Parathyroid adenoma (tissue), 2 donors: ENCODE measurements at regions not wholly inside any gene's neighbourhood (a gene's known extent, or its start where the extent isn't known, plus 50 kb on each side); places are given as distances from the start of the nearest gene placed in this dataset.

ENCODE experiments used
- H2AFZ ChIP-seq: fragments of 300-600 bp; sonication (generic); one replicate; pipeline ENCODE4 v1.7.0; 2017; ENCODE audit warnings: antibody characterized with exemption, mild to moderate bottlenecking
- H3K27ac ChIP-seq: fragments of 300-600 bp; sonication (generic); one replicate; pipeline ENCODE4 v1.7.0; 2017
- H3K27me3 ChIP-seq: fragments of 300-600 bp; sonication (generic); one replicate; pipeline ENCODE4 v1.7.0; 2017; ENCODE audit warnings: low read length; ENCODE audit not compliant: control insufficient read depth, insufficient read depth
- H3K36me3 ChIP-seq: fragments of 300-600 bp; sonication (generic); one replicate; pipeline ENCODE4 v1.7.0; 2017; ENCODE audit warnings: low read length; ENCODE audit not compliant: control insufficient read depth, insufficient read depth
- H3K4me1 ChIP-seq: fragments of 300-600 bp; sonication (generic); one replicate; pipeline ENCODE4 v1.7.0; 2017; ENCODE audit warnings: control low read depth
- H3K4me2 ChIP-seq: fragments of 300-600 bp; sonication (generic); one replicate; pipeline ENCODE4 v1.7.0; 2017; ENCODE audit warnings: low read length
- H3K4me3 ChIP-seq: fragments of 300-600 bp; sonication (generic); one replicate; pipeline ENCODE4 v1.7.0; 2017; ENCODE audit warnings: low read depth, low read length
- H3K79me2 ChIP-seq: fragments of 300-600 bp; sonication (generic); one replicate; pipeline ENCODE4 v1.7.0; 2017; ENCODE audit warnings: control low read depth
- H3K9ac ChIP-seq: fragments of 300-600 bp; sonication (generic); one replicate; pipeline ENCODE4 v1.7.0; 2017; ENCODE audit warnings: mild to moderate bottlenecking
- H3K9me3 ChIP-seq: fragments of 300-600 bp; sonication (generic); one replicate; pipeline ENCODE4 v1.7.0; 2017; ENCODE audit warnings: low read length; ENCODE audit not compliant: control insufficient read depth
- CTCF ChIP-seq: fragments of 300-600 bp; sonication (generic); IDR thresholded peaks from one replicate; pipeline ENCODE4 v1.7.0; 2017; ENCODE audit warnings: antibody characterized with exemption, mild to moderate bottlenecking
- donor health status: primary hyperparathyroidism.

- Histone ChIP-seq H3K4me2 (no peak overlapping the region), H3K79me2 (no peaks in the 10 kb centered on the region), H3K27me3 (no peaks in the 10 kb centered on the region), H2AFZ (no peak overlapping the region), H3K36me3 (no peaks in the 10 kb centered on the region), H3K4me1 (no peaks in the 10 kb centered on the region), H3K9ac (no peak overlapping the region), H3K4me3 (no peak overlapping the region), H3K27ac (no peak overlapping the region), H3K9me3 (no peaks in the 10 kb centered on the region)
- TF ChIP-seq CTCF = no peak
These were observed 2019.2 kb upstream of the ADGRL3 start for GRCh38 chr4:59180969-59181368.

- no peak overlapping the region for H3K4me3 ChIP-seq
- no peak overlapping the region for H3K9ac ChIP-seq
- H3K27ac ChIP-seq = no peak overlapping the region
- no peaks in the 10 kb centered on the region for H3K79me2 ChIP-seq
- H3K36me3 ChIP-seq = no peaks in the 10 kb centered on the region
- no peaks in the 10 kb centered on the region for H3K4me1 ChIP-seq
- no peak for TF ChIP-seq CTCF
- no peak overlapping the region for H2AFZ ChIP-seq
- H3K9me3 ChIP-seq = no peaks in the 10 kb centered on the region
- no peaks in the 10 kb centered on the region for H3K27me3 ChIP-seq
- H3K4me2 ChIP-seq = no peak overlapping the region
These were observed 2004.3 kb upstream of the ADGRL3 start for GRCh38 chr4:59195839-59196238.

- H3K36me3 ChIP-seq = no peaks in the 10 kb centered on the region
- H3K27me3 ChIP-seq = no peaks in the 10 kb centered on the region
- H3K4me3 ChIP-seq = no peak overlapping the region
- TF ChIP-seq CTCF = no peak
- H3K9me3 ChIP-seq = no peaks in the 10 kb centered on the region
- H2AFZ ChIP-seq = no peak overlapping the region
- no peak overlapping the region for H3K9ac ChIP-seq
- H3K4me1 ChIP-seq = no peaks in the 10 kb centered on the region
- no peak overlapping the region for H3K4me2 ChIP-seq
- no peaks in the 10 kb centered on the region for H3K79me2 ChIP-seq
- no peak overlapping the region for H3K27ac ChIP-seq
These were observed 1999.1 kb upstream of the ADGRL3 start for GRCh38 chr4:59200992-59201391.

- Histone ChIP-seq H3K9me3 (no peaks in the 10 kb centered on the region), H3K4me1 (no peaks in the 10 kb centered on the region)
These were observed 1982.1 kb upstream of the ADGRL3 start for GRCh38 chr4:59217910-59218631.

More at GRCh38 chr4:59217910-59218631, 1982.1 kb upstream of the ADGRL3 start:
- H3K79me2 ChIP-seq = no peaks in the 10 kb centered on the region
- no peak overlapping the region for H3K4me2 ChIP-seq
- TF ChIP-seq CTCF = no peak
- H3K27me3 ChIP-seq = no peaks in the 10 kb centered on the region
- no peaks in the 10 kb centered on the region for H3K36me3 ChIP-seq
- H3K9ac ChIP-seq = no peak overlapping the region
- no peak overlapping the region for H2AFZ ChIP-seq
- H3K4me3 ChIP-seq = no peak overlapping the region
- H3K27ac ChIP-seq = no peak overlapping the region
